Osteoblast (primary cell): ENCODE measurements at regions not wholly inside any gene's neighbourhood (a gene's known extent, or its start where the extent isn't known, plus 50 kb on each side); places are given as distances from the start of the nearest gene placed in this dataset.

Source experiments
- DNase-seq: peaks from one replicate; pipeline ENCODE4 v3.0.0; 2011; ENCODE audit warnings: low spot score, mixed read lengths; ENCODE audit not compliant: insufficient read length; ENCODE audit errors: missing footprints
- H2AFZ ChIP-seq: 2 replicates; pipeline ENCODE4 v1.6.0; 2011; ENCODE audit warnings: mild to moderate bottlenecking, low read length
- H3K27ac ChIP-seq: 2 replicates; pipeline ENCODE4 v1.5.1; 2011; ENCODE audit warnings: mild to moderate bottlenecking, low read depth, low read length, moderate library complexity
- H3K27me3 ChIP-seq: 2 replicates; pipeline ENCODE4 v1.6.0; 2012; ENCODE audit warnings: mild to moderate bottlenecking, control low read depth, inconsistent platforms, low read length, moderate library complexity; ENCODE audit not compliant: insufficient read depth
- H3K36me3 ChIP-seq: 2 replicates; pipeline ENCODE4 v1.5.1; 2011; ENCODE audit warnings: mild to moderate bottlenecking, low read length, control low read depth, moderate library complexity; ENCODE audit not compliant: insufficient read depth
- H3K4me1 ChIP-seq: 2 replicates; pipeline ENCODE4 v1.5.1; 2011; ENCODE audit warnings: mild to moderate bottlenecking, low read length, control low read depth, moderate library complexity; ENCODE audit not compliant: insufficient read depth
- H3K4me2 ChIP-seq: 2 replicates; pipeline ENCODE4 v1.6.0; 2011; ENCODE audit warnings: mild to moderate bottlenecking, low read length; ENCODE audit not compliant: insufficient read depth
- H3K4me3 ChIP-seq: fragments of 200-600 bp; sonication (generic); 3 replicates; pipeline ENCODE4 v1.5.1; 2012; ENCODE audit warnings: mild to moderate bottlenecking, low read length, inconsistent platforms; ENCODE audit not compliant: insufficient read depth
- H3K79me2 ChIP-seq: 2 replicates; pipeline ENCODE4 v1.6.0; 2012; ENCODE audit warnings: mild to moderate bottlenecking, low read length, control low read depth, inconsistent platforms; ENCODE audit not compliant: insufficient read depth
- H3K9me3 ChIP-seq: 2 replicates; pipeline ENCODE4 v1.5.1; 2011; ENCODE audit warnings: low read depth, low read length, control low read depth
- H4K20me1 ChIP-seq: 2 replicates; pipeline ENCODE4 v1.6.0; 2012; ENCODE audit warnings: mild to moderate bottlenecking, low read length, control low read depth; ENCODE audit not compliant: insufficient read depth
- TF ChIP-seq, protein P1 (sequence below): IDR thresholded peaks from 2 replicates; pipeline ENCODE4 v1.5.1; 2011; ENCODE audit warnings: mild to moderate bottlenecking, low read depth, low read length, moderate library complexity; ENCODE audit errors: extremely low read depth

DNA sequence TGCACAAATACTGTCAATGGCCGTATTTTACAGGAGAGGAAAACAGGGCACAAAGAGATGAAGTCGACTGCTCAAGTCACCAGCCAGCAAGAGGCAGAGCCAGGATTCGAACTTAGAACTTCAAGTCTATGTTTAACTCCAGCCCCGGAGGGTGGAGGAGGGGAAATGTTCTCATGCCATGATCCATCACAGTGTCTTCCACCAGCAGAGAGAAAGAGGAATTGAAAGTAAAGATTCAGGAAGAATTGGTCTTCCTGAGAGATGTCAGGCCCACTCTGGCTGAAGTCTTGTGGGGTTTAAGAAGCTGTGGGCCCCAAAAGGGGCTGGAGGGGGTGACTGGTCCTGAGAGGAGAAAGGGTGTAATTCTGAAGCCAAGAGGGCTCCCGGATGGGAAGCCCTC lies 260.0 kb downstream of the TNS1 start:
- no peak overlapping the region for H3K27ac ChIP-seq
- H3K4me3 ChIP-seq = no peak overlapping the region
- no peak overlapping the region for H2AFZ ChIP-seq
- no peaks in the 10 kb centered on the region for H3K79me2 ChIP-seq
- no peaks in the 10 kb centered on the region for H3K27me3 ChIP-seq
- no peaks in the 10 kb centered on the region for H4K20me1 ChIP-seq
- no peak overlapping the region for H3K4me2 ChIP-seq
- TF ChIP-seq, protein P1, sequence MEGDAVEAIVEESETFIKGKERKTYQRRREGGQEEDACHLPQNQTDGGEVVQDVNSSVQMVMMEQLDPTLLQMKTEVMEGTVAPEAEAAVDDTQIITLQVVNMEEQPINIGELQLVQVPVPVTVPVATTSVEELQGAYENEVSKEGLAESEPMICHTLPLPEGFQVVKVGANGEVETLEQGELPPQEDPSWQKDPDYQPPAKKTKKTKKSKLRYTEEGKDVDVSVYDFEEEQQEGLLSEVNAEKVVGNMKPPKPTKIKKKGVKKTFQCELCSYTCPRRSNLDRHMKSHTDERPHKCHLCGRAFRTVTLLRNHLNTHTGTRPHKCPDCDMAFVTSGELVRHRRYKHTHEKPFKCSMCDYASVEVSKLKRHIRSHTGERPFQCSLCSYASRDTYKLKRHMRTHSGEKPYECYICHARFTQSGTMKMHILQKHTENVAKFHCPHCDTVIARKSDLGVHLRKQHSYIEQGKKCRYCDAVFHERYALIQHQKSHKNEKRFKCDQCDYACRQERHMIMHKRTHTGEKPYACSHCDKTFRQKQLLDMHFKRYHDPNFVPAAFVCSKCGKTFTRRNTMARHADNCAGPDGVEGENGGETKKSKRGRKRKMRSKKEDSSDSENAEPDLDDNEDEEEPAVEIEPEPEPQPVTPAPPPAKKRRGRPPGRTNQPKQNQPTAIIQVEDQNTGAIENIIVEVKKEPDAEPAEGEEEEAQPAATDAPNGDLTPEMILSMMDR = no peak
- peaks cover 8% of the 10 kb centered on the region for H3K4me1 ChIP-seq
- no peaks in the 10 kb centered on the region for H3K36me3 ChIP-seq
- no peaks in the 10 kb centered on the region for H3K9me3 ChIP-seq
- no peak for DNase-seq

- no peaks in the 10 kb centered on the region for H3K79me2 ChIP-seq
These were observed 260.5 kb downstream of the TNS1 start for GRCh38 chr2:217742276-217742675.

GRCh38 chr2:217741381-217741955 lies 261.3 kb downstream of the TNS1 start:
- Histone ChIP-seq H3K27ac (no peak overlapping the region), H3K27me3 (no peaks in the 10 kb centered on the region), H3K4me2 (no peak overlapping the region), H3K9me3 (no peaks in the 10 kb centered on the region), H3K79me2 (no peaks in the 10 kb centered on the region), H3K4me1 (peaks cover under 1% of the 10 kb centered on the region), H3K36me3 (no peaks in the 10 kb centered on the region), H4K20me1 (no peaks in the 10 kb centered on the region), H2AFZ (no peak overlapping the region), H3K4me3 (no peak overlapping the region)
- TF ChIP-seq, protein P1 = no peak
- DNase-seq = no peak

More at GRCh38 chr2:217742276-217742675, 260.5 kb downstream of the TNS1 start:
- Histone ChIP-seq H4K20me1 (no peaks in the 10 kb centered on the region), H3K9me3 (no peaks in the 10 kb centered on the region), H2AFZ (no peak overlapping the region), H3K4me1 (peaks cover 8% of the 10 kb centered on the region), H3K4me3 (no peak overlapping the region), H3K27me3 (no peaks in the 10 kb centered on the region), H3K4me2 (no peak overlapping the region), H3K36me3 (no peaks in the 10 kb centered on the region), H3K27ac (no peak overlapping the region)
- TF ChIP-seq, protein P1 = no peak
- no peak for DNase-seq

GRCh38 chr2:217740756-217741155 lies 262.0 kb downstream of the TNS1 start:
- Histone ChIP-seq H3K27me3 (no peaks in the 10 kb centered on the region), H3K36me3 (no peaks in the 10 kb centered on the region), H4K20me1 (no peaks in the 10 kb centered on the region), H2AFZ (no peak overlapping the region), H3K79me2 (no peaks in the 10 kb centered on the region), H3K27ac (no peak overlapping the region), H3K9me3 (no peaks in the 10 kb centered on the region), H3K4me3 (no peak overlapping the region), H3K4me1 (no peaks in the 10 kb centered on the region), H3K4me2 (no peak overlapping the region)
- no peak for DNase-seq
- TF ChIP-seq, protein P1 = no peak
